GM12878 (cell line): ENCODE measurements at regions not wholly inside any gene's neighbourhood (a gene's known extent, or its start where the extent isn't known, plus 50 kb on each side); places are given as distances from the start of the nearest gene placed in this dataset.

Experiments
- ATAC-seq: fragments of 200-7000 bp; cut with Tn5 transposase; 3 replicates; pipeline ENCODE4 v1.9.1; 2020; ENCODE audit warnings: mild to moderate bottlenecking, moderate library complexity
- BruUV-seq: library from RNA; stranded (reverse); fragments of 400-500 nt; replicated peaks from 2 replicates; lab custom pipeline; 2021; lab: Mats Ljungman, UMichigan
- CTCF ChIA-PET: fragments of 300-600 bp; sonication (Branson Sonifier 250); formaldehyde crosslinking; extraction: SDS; loops from one replicate; lab custom pipeline; 2021; ENCODE audit warnings: inconsistent platforms; lab: Yijun Ruan, JAX
- POLR2A ChIA-PET: fragments of 350-600 bp; formaldehyde crosslinking; extraction: SDS; loops from one replicate; lab custom pipeline; 2021; ENCODE audit warnings: inconsistent platforms; lab: Charles Lee
- RAD21 ChIA-PET: fragments of 300-600 bp; sonication (Branson Sonifier 250); formaldehyde crosslinking; loops from one replicate; lab custom pipeline; 2023; ENCODE audit warnings: antibody characterized with exemption; ENCODE audit not compliant: unreplicated experiment; lab: Charles Lee
- SMC1A ChIA-PET: fragments of 300-600 bp; sonication (Branson Sonifier 250); formaldehyde crosslinking; loops from one replicate; lab custom pipeline; 2023; ENCODE audit not compliant: unreplicated experiment, uncharacterized antibody; lab: Charles Lee
- DNase-seq: peaks from one replicate; pipeline ENCODE4 v3.0.0-alpha.2; 2011; ENCODE audit warnings: low read depth, low spot score
- FAIRE-seq: peaks from 3 replicates; lab custom pipeline; 2011; peaks lifted over from hg19 to GRCh38; lab: Jason Lieb, UNC
- H2AFZ ChIP-seq: 2 replicates; pipeline ENCODE4 v1.6.0; 2011; ENCODE audit warnings: low read depth, low read length, control low read depth; ENCODE audit not compliant: control insufficient read depth
- H3K27ac ChIP-seq: 2 replicates; pipeline ENCODE4 v1.5.1; 2011; ENCODE audit warnings: control low read depth; ENCODE audit not compliant: control insufficient read depth, insufficient read depth
- H3K27me3 ChIP-seq, 2 experiments: replicated peaks in 1 of 2; 2 replicates each; pipeline versions ENCODE4 v1.6.0 to v1.6.1; 2011; ENCODE audit warnings: low read length in 1 of 2; ENCODE audit not compliant: control insufficient read depth in 2 of 2, insufficient read depth in 2 of 2
- H3K36me3 ChIP-seq, 2 experiments: 2 replicates each; pipeline ENCODE4 v1.5.1; 2011; ENCODE audit warnings: low read length in 1 of 2; ENCODE audit not compliant: control insufficient read depth in 2 of 2, insufficient read depth in 2 of 2
- H3K4me1 ChIP-seq: 2 replicates; pipeline ENCODE4 v1.6.1; 2011; ENCODE audit warnings: mild to moderate bottlenecking, low read length, moderate library complexity, mixed read lengths; ENCODE audit not compliant: control insufficient read depth, insufficient read depth
- H3K4me2 ChIP-seq: 2 replicates; pipeline ENCODE4 v1.6.0; 2011; ENCODE audit warnings: control low read depth; ENCODE audit not compliant: control insufficient read depth, insufficient read depth
- H3K4me3 ChIP-seq: fragments of 200-600 bp; sonication (generic); 2 replicates; pipeline ENCODE4 v1.5.1; 2016
- H3K79me2 ChIP-seq: 2 replicates; pipeline ENCODE4 v1.6.0; 2011; ENCODE audit warnings: low read length; ENCODE audit not compliant: control insufficient read depth, insufficient read depth
- H3K9ac ChIP-seq: 2 replicates; pipeline ENCODE4 v1.8.0; 2011; ENCODE audit warnings: low read length, control low read depth, mixed read lengths; ENCODE audit not compliant: control insufficient read depth, insufficient read depth
- H3K9me3 ChIP-seq: replicated peaks from 3 replicates; pipeline ENCODE4 v1.5.1; 2011; ENCODE audit warnings: mild to moderate bottlenecking, low read length; ENCODE audit not compliant: control insufficient read depth, insufficient read depth
- H4K20me1 ChIP-seq: 2 replicates; pipeline ENCODE4 v1.6.0; 2011; ENCODE audit not compliant: control insufficient read depth, insufficient read depth
- EP300 ChIP-seq, 2 experiments: fragments of 150-350 bp in 1 of 2; IDR thresholded peaks; 2 replicates each; pipeline ENCODE4 v1.6.1; 2011 to 2012; ENCODE audit warnings: low read depth in 2 of 2, low read length in 2 of 2, borderline replicate concordance in 1 of 2, improper control_type of control experiment in 1 of 2, inconsistent platforms in 1 of 2; ENCODE audit not compliant: control insufficient read depth in 1 of 2
- POLR2A ChIP-seq: IDR thresholded peaks from 2 replicates; pipeline ENCODE4 v1.6.1; 2011; ENCODE audit warnings: low read depth, mild to moderate bottlenecking, low read length
- RELA ChIP-seq: fragments of 450-650 bp; IDR thresholded peaks from 2 replicates; pipeline ENCODE4 v1.8.0; 2014; ENCODE audit warnings: borderline replicate concordance; ENCODE audit not compliant: partially characterized antibody
- SP1 ChIP-seq: IDR thresholded peaks from one replicate; pipeline ENCODE4 v1.6.1; 2011; ENCODE audit warnings: low read depth, low read length
- STAT1 ChIP-seq: fragments of 450-650 bp; conservative IDR thresholded peaks from 2 replicates; pipeline ENCODE4 v1.6.1; 2014; ENCODE audit warnings: antibody characterized with exemption, mild to moderate bottlenecking
- TBL1XR1 ChIP-seq: IDR thresholded peaks from 2 replicates; pipeline ENCODE4 v1.6.1; 2012; ENCODE audit warnings: low read depth, low read length, improper control_type of control experiment
- YY1 ChIP-seq: IDR thresholded peaks from 2 replicates; pipeline ENCODE4 v1.6.1; 2011; ENCODE audit warnings: low read depth, mild to moderate bottlenecking, low read length
- ZNF24 ChIP-seq: fragments of 450-650 bp; IDR thresholded peaks from 2 replicates; pipeline ENCODE4 v1.6.1; 2017; ENCODE audit warnings: antibody characterized with exemption, mild to moderate bottlenecking
- WGBS: methylation state at CpG from one replicate; pipeline ENCODE4 v1.1.6; 2016; ENCODE audit warnings: low lambda C conversion rate; ENCODE audit not compliant: insufficient replicate concordance, insufficient coverage; ENCODE audit errors: missing lambda C conversion rate; 5-methylcytosine and 5-hydroxymethylcytosine counted together
- in situ Hi-C: fragments of 300-500 bp; cut with MboI; formaldehyde crosslinking; loops from 9 replicates; pipeline ENCODE4 v1.14.3; 2018; ENCODE audit warnings: mixed read lengths
- intact Hi-C: fragments of 100-400 bp; cut with micrococcal nuclease; formaldehyde crosslinking; loops from one replicate; pipeline ENCODE4 v1.14.2; 2022; ENCODE audit not compliant: unreplicated experiment
- TF ChIP-seq, protein P1 (sequence below): IDR thresholded peaks from 2 replicates; pipeline ENCODE4 v1.6.1; 2012; ENCODE audit warnings: mild to moderate bottlenecking, low read depth, low read length
- TF ChIP-seq, protein P2 (sequence below): fragments of 450-650 bp; IDR thresholded peaks from 2 replicates; pipeline ENCODE4 v1.6.1; 2018; ENCODE audit warnings: borderline replicate concordance, mild to moderate bottlenecking; ENCODE audit not compliant: partially characterized antibody

DNA sequence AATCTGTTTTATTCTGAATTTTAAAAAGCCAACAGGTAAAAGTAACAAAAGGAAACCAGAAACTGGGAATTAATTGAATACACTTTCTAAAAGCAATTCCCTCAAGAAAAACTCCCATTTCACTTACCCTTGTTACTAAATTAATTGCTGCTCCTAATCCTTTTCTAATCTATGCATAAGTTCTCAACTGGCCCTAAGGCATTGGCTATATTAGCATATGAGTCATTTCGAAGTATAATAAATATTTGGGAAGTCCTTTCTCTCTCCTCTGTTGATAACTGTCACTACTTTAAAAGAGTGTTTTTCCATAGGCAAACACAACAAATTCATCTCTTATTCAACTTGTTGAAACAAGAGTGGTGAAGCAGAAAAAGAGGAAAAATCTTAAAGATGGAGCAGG lies 486.5 kb upstream of the HTR2C start:
- H3K36me3 ChIP-seq = no peaks in the 10 kb centered on the region
- POLR2A ChIA-PET = no interaction called here
- no peak overlapping the region for H3K4me3 ChIP-seq
- H3K4me1 ChIP-seq = no peaks in the 10 kb centered on the region
- H3K79me2 ChIP-seq = no peaks in the 10 kb centered on the region
- RAD21 ChIA-PET = no interaction called here
- in situ Hi-C loops = no loop called here
- no peak overlapping the region for H3K4me2 ChIP-seq
- no TSS peak for BruUV-seq
- ATAC-seq (no peak), FAIRE-seq (no peak), DNase-seq (no peak)
- H2AFZ ChIP-seq = no peak overlapping the region
- H3K9me3 ChIP-seq = no peaks in the 10 kb centered on the region
- H3K27me3 ChIP-seq = no peaks in the 10 kb centered on the region
- TF ChIP-seq POLR2A (no peak), TBL1XR1 (no peak), RELA (no peak), YY1 (no peak)
- TF ChIP-seq, protein P1, sequence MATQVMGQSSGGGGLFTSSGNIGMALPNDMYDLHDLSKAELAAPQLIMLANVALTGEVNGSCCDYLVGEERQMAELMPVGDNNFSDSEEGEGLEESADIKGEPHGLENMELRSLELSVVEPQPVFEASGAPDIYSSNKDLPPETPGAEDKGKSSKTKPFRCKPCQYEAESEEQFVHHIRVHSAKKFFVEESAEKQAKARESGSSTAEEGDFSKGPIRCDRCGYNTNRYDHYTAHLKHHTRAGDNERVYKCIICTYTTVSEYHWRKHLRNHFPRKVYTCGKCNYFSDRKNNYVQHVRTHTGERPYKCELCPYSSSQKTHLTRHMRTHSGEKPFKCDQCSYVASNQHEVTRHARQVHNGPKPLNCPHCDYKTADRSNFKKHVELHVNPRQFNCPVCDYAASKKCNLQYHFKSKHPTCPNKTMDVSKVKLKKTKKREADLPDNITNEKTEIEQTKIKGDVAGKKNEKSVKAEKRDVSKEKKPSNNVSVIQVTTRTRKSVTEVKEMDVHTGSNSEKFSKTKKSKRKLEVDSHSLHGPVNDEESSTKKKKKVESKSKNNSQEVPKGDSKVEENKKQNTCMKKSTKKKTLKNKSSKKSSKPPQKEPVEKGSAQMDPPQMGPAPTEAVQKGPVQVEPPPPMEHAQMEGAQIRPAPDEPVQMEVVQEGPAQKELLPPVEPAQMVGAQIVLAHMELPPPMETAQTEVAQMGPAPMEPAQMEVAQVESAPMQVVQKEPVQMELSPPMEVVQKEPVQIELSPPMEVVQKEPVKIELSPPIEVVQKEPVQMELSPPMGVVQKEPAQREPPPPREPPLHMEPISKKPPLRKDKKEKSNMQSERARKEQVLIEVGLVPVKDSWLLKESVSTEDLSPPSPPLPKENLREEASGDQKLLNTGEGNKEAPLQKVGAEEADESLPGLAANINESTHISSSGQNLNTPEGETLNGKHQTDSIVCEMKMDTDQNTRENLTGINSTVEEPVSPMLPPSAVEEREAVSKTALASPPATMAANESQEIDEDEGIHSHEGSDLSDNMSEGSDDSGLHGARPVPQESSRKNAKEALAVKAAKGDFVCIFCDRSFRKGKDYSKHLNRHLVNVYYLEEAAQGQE = no peak
- H3K27ac ChIP-seq = no peak overlapping the region
- SMC1A ChIA-PET = no interaction called here
- no peaks in the 10 kb centered on the region for H4K20me1 ChIP-seq
- no peak overlapping the region for H3K9ac ChIP-seq
- CTCF ChIA-PET = no interaction called here
- intact Hi-C loops = no loop called here
- 0% methylated on average over 1 of the region's 1 CpG for WGBS

DNA sequence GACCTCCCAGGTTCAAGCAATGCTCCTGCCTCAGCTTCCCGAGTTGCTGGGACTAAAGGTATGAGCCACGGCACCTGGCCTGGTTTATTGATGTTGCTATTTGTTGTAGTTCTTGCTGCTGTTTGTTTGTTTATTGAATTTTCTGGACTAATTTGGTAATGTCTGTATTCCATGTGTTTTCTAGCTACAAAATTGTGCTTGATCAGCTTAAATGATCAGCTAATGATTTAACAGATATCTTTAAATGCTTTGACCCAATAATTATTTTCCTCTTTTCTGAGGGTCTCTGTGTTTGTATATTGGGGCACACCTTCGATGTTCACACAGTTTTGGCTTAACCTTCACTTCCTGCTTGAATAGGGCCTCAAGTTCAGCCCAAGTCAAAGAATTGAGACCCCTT lies 488.1 kb upstream of the HTR2C start:
- Histone ChIP-seq H3K9ac (no peak overlapping the region), H3K79me2 (no peaks in the 10 kb centered on the region), H3K36me3 (no peaks in the 10 kb centered on the region), H3K4me2 (no peak overlapping the region), H3K9me3 (no peaks in the 10 kb centered on the region), H3K4me1 (no peaks in the 10 kb centered on the region), H3K4me3 (no peak overlapping the region), H3K27ac (no peak overlapping the region), H3K27me3 (no peaks in the 10 kb centered on the region), H2AFZ (no peak overlapping the region), H4K20me1 (no peaks in the 10 kb centered on the region)
- ChIA-PET POLR2A (no interaction called here), RAD21 (no interaction called here), CTCF (no interaction called here), SMC1A (no interaction called here)
- WGBS = 0% methylated on average over 3 of the region's 3 CpGs
- FAIRE-seq = no peak
- no peak for ATAC-seq
- intact Hi-C loops (no loop called here), in situ Hi-C loops (no loop called here)
- no peak for DNase-seq
- BruUV-seq = no TSS peak
- TF ChIP-seq, protein P2, sequence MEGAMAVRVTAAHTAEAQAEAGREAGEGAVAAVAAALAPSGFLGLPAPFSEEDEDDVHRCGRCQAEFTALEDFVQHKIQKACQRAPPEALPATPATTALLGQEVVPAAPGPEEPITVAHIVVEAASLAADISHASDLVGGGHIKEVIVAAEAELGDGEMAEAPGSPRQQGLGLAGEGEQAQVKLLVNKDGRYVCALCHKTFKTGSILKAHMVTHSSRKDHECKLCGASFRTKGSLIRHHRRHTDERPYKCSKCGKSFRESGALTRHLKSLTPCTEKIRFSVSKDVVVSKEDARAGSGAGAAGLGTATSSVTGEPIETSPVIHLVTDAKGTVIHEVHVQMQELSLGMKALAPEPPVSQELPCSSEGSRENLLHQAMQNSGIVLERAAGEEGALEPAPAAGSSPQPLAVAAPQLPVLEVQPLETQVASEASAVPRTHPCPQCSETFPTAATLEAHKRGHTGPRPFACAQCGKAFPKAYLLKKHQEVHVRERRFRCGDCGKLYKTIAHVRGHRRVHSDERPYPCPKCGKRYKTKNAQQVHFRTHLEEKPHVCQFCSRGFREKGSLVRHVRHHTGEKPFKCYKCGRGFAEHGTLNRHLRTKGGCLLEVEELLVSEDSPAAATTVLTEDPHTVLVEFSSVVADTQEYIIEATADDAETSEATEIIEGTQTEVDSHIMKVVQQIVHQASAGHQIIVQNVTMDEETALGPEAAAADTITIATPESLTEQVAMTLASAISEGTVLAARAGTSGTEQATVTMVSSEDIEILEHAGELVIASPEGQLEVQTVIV = no peak
- TF ChIP-seq EP300 (IDR thresholded peaks at IDR 0.05; ENCODE audit: borderline replicate concordance in 1 of 2, control insufficient read depth in 1 of 2, low read depth in 2 of 2, low read length in 2 of 2) = no peak
- TF ChIP-seq STAT1 = no peak
- no peak for TF ChIP-seq SP1
- no peak for TF ChIP-seq ZNF24
